D721Med (cell line): ENCODE measurements at regions not wholly inside any gene's neighbourhood (a gene's known extent, or its start where the extent isn't known, plus 50 kb on each side); places are given as distances from the start of the nearest gene placed in this dataset.

Experiments used
- DNase-seq: peaks from one replicate; pipeline ENCODE4 v3.0.0; 2011; ENCODE audit warnings: low spot score; ENCODE audit not compliant: insufficient read length
- FAIRE-seq: peaks from 2 replicates; lab custom pipeline; 2011; peaks lifted over from hg19 to GRCh38; lab: Jason Lieb, UNC
- TF ChIP-seq, protein P1 (sequence below): IDR thresholded peaks from 2 replicates; pipeline ENCODE4 v1.5.1; 2012; ENCODE audit warnings: mild to moderate bottlenecking, control low read depth; ENCODE audit not compliant: insufficient read depth; ENCODE audit errors: missing control alignments

DNA sequence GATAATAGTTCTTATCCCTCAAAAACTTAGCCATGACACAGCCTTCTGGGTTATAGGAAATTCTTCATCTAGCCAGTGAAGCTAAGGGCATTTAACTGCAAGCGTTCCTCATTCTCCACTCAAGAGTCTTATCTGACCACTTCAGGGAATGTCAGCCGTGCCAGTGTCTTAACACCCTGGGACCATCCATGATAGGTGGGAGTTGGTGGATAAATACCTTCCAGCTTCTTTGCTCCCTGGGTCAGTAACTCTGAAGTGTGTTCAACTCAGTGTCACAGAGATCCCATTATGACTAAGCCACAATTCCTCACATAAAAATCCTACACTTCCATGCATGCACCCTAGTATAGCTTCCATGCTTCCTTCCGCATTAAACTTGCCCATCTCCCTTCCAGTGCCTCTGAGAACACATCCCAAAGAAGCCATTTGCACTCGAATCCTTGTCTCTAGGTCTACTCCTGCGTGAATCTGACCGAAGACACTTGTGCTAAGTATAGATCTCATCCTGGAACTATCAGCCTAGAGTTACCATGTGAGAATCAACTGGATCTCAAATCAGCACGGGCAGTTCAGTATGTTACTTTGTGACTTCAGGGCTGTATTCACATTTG lies 264.3 kb upstream of the MAF start:
- FAIRE-seq (no peak), DNase-seq (no peak)
- TF ChIP-seq, protein P1, sequence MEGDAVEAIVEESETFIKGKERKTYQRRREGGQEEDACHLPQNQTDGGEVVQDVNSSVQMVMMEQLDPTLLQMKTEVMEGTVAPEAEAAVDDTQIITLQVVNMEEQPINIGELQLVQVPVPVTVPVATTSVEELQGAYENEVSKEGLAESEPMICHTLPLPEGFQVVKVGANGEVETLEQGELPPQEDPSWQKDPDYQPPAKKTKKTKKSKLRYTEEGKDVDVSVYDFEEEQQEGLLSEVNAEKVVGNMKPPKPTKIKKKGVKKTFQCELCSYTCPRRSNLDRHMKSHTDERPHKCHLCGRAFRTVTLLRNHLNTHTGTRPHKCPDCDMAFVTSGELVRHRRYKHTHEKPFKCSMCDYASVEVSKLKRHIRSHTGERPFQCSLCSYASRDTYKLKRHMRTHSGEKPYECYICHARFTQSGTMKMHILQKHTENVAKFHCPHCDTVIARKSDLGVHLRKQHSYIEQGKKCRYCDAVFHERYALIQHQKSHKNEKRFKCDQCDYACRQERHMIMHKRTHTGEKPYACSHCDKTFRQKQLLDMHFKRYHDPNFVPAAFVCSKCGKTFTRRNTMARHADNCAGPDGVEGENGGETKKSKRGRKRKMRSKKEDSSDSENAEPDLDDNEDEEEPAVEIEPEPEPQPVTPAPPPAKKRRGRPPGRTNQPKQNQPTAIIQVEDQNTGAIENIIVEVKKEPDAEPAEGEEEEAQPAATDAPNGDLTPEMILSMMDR: no peak

DNA sequence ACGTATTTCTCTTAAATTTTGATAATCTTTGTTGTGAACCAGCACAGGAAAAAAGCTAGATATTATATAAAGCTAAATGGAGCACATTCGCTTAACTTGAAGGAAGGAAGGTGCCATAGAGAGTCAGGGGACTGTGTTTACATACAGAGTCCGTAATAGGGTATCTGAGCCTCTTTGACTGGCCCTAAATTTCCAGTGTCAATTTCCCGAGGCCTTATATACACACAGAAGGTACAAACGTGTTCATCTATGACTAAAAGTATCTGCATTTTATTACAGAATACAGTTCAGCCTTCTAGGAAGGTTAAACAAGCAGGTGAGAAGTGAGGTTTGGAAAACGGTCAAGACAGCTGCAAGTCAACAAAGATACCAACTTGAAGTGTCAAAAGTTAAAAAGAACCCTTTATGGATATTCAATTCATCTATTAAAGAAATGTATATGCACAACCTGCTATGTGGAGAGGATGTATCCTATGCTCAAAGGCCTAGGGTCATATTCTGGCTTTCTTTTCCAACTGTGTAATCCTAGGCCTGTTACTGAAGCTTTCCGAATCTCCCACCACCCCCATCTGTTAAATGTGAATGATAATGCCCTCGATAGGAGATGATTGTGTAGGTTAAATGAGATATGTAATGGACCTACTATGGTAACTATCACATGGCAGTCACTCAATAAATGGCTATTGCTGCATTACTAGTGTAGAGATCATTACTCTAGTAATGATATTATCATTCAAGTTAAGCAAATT lies 263.7 kb upstream of the MAF start:
- TF ChIP-seq, protein P1: no peak
- no peak for FAIRE-seq
- no peak for DNase-seq

DNA sequence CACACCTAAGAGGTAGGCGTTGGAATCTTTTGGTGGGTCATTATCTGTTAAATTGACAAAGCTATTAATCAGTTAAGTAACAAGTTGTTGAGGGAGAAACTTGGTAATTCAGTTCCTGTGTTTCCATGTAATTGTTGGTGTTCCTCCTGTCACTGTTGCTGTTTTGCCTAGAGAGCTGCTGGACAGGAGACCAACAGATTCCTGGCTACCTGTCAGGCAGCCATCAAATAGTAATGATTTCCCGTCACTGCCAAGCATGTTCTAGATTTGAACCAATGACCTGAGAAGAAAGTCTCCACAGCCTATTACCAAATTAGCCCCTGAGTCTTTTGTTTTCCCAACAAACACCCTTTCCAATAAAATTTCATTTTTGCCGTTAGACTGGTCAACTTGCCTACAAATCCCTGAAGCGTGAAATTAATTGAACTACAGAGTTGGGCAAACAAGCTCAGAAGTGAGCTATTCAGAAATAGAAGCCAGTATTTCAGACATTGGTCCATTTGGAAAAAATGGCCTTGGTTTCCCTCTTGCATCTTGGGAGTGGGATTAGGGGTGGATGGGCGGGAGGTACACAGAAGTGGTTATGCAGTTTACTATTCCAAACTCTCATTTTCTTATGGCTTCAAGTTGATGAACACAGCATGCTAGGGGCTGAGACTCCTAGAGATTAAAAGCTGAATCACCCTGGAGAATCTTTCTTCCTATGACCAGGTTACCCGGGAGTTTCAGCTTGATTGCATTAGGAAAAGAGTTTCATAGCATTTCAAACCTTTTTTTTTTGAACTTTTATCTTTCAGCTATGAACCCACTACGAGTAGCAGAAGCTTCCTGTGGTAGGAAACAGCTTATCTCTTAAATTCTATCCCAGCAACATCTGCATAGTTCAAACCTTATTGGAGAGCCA lies 262.8 kb upstream of the MAF start:
- FAIRE-seq: no peak
- TF ChIP-seq, protein P1: no peak
- no peak for DNase-seq

DNA sequence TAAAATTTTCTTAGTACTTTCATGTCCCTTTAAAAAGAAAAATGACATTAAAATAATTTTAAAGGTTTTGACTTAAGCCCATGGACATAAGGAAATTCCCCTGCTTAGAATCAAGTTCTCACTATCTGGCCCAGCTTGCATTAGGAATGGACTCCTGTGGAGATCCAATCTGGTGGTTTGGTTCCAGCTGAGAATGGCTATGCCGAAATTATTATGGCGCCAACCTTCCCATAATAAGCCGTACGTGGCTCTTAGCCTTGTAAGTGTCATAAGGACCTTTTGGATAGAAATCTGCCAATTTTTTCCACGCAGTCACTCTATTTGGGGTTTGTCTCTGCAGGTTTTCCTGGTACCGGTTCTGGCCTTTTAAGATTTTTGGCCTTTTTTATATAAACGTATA lies 262.1 kb upstream of the MAF start:
- DNase-seq: no peak
- FAIRE-seq: no peak
- TF ChIP-seq, protein P1: no peak

DNA sequence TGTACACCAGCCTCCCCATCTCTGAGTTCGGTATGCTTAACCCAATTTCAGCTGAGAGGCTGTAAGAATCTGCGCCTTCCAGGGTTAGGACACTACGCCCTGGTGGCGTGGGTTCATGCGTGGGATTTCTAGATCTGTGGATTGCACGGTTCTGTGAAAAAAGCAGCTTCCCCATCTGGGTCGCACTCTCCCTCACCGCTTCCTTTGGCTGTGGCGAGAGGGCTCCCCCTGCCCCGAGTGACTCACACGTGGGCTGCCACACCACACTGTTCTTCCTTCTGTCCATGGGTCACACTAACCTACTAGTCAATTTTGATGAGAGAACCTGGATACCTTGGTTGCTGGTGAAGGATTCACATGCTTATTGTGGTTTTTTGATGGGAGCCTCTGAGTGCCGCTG lies 256.0 kb upstream of the MAF start:
- TF ChIP-seq, protein P1: no peak
- no peak for FAIRE-seq
- no peak for DNase-seq

DNA sequence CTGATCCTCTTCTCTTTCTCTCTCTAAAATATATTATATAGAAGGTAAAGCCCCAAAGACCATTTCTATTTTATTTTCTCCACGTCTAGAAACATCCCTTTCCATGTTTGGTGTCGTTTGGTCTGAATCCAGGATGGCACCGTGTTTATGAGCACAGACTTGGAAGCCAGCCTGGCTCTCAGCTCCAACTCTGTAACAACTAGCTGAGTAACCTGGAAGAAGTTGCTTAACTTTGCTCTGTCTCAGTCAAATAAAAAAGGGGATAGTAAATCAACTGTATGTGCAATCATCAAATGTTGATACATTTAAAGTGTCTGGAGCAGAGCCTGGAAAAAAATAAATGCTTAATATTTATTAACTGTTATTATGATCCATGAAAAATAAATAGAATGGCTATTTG lies 249.8 kb upstream of the MAF start:
- TF ChIP-seq, protein P1: no peak
- DNase-seq (no peak), FAIRE-seq (no peak)
